ENCODE measurements at regions not wholly inside any gene's neighbourhood (a gene's known extent, or its start where the extent isn't known, plus 50 kb on each side); places are given as distances from the start of the nearest gene placed in this dataset.

GRCh38 chr12:94704452-94705306 lies 54.3 kb upstream of the TMCC3 start:
- no peak overlapping the region for H2AFZ ChIP-seq (ENCODE audit: low read depth, low read length, poor library complexity, severe bottlenecking)
- DNase-seq (ENCODE audit: low read depth, low spot score) (no peak), ATAC-seq (no peak)
- no peak overlapping the region for H3K4me3 ChIP-seq (replicated peaks in 1 of 2; ENCODE audit: low read depth in 1 of 2, low read length in 2 of 2)
- no peaks in the 10 kb centered on the region for H3K9me3 ChIP-seq (ENCODE audit: control insufficient read depth in 1 of 2, insufficient read depth in 1 of 2, low read depth in 1 of 2, low read length in 2 of 2)
- no peak overlapping the region for H3K4me2 ChIP-seq (ENCODE audit: low read length)
- H3K9me2 ChIP-seq (ENCODE audit: insufficient read depth), result no peaks in the 10 kb centered on the region
- H3K9ac ChIP-seq (ENCODE audit: low read length), result no peak overlapping the region
- ChIA-PET RAD21 (ENCODE audit: low non-redundant PET in 1 of 2, low total read pairs in 2 of 2, uncharacterized antibody in 2 of 2, unreplicated experiment in 2 of 2) (no interaction called here), POLR2A (no interaction called here), CTCF (no interaction called here)
- no peaks in the 10 kb centered on the region for H3K36me3 ChIP-seq (ENCODE audit: control insufficient read depth in 1 of 2, insufficient read depth in 2 of 2, low read length in 2 of 2)
- no TSS peak for BruUV-seq (replicated peaks)
- no peaks in the 10 kb centered on the region for H4K20me1 ChIP-seq (ENCODE audit: insufficient read depth)
- TF ChIP-seq JUND (IDR thresholded peaks at IDR 0.05) (no peak), ZFX (IDR thresholded peaks at IDR 0.05) (no peak), EZH2 (IDR thresholded peaks at IDR 0.05) (no peak), EGR1 (IDR thresholded peaks at IDR 0.05; ENCODE audit: low read depth) (no peak), SRF (IDR thresholded peaks at IDR 0.05; ENCODE audit: low read depth) (no peak), POLR2A (IDR thresholded peaks at IDR 0.05; ENCODE audit: borderline replicate concordance, extremely low read depth, insufficient read depth, insufficient read length) (no peak), REST (IDR thresholded peaks at IDR 0.05; ENCODE audit: low read depth) (no peak), POLR2AphosphoS5 (IDR thresholded peaks at IDR 0.05; ENCODE audit: low read depth, low read length) (no peak), ZNF274 (IDR thresholded peaks at IDR 0.05; ENCODE audit: low read depth, low read length) (no peak), EZH2phosphoT487 (IDR thresholded peaks at IDR 0.05; ENCODE audit: borderline replicate concordance) (no peak), CEBPB (IDR thresholded peaks at IDR 0.05; ENCODE audit: low read depth) (no peak), MAX (IDR thresholded peaks at IDR 0.05) (no peak)
- no peaks in the 10 kb centered on the region for H3K79me2 ChIP-seq (ENCODE audit: insufficient read depth, low read length)
- H3K4me1 ChIP-seq (ENCODE audit: control insufficient read depth in 1 of 2, insufficient read depth in 2 of 2, low read length in 2 of 2), result no peaks in the 10 kb centered on the region
- no peaks in the 10 kb centered on the region for H3K27me3 ChIP-seq (ENCODE audit: insufficient read depth, low read length)
- intact Hi-C loops (cut with micrococcal nuclease), result no loop called here
- no peak overlapping the region for H3K27ac ChIP-seq (ENCODE audit: low read depth, low read length)

All from HCT116 (cell line).